DND-41 (cell line): ENCODE measurements at regions not wholly inside any gene's neighbourhood (a gene's known extent, or its start where the extent isn't known, plus 50 kb on each side); places are given as distances from the start of the nearest gene placed in this dataset.
A peak's percentile ranks its signal among the peaks of the same experiment; 100 is the strongest.

Experiments
- ATAC-seq: fragments of 200-7000 bp; cut with Tn5 transposase; 3 replicates; pipeline ENCODE4 v1.9.1; 2021; ENCODE audit warnings: low read depth; ENCODE audit not compliant: insufficient read depth
- DNase-seq: peaks from one replicate; pipeline ENCODE4 v3.0.0-alpha.2; 2020
- H2AFZ ChIP-seq: 2 replicates; pipeline ENCODE4 v1.6.0; 2012; ENCODE audit warnings: low read depth, low read length
- H3K27ac ChIP-seq: 2 replicates; pipeline ENCODE4 v1.5.1; 2012; ENCODE audit warnings: low read length, inconsistent platforms
- H3K27me3 ChIP-seq: fragments of 200-600 bp; sonication (generic); 2 replicates; pipeline ENCODE4 v1.6.0; 2012; ENCODE audit warnings: low read length, mild to moderate bottlenecking, inconsistent platforms; ENCODE audit not compliant: insufficient read depth, poor library complexity
- H3K36me3 ChIP-seq: 2 replicates; pipeline ENCODE4 v1.5.1; 2012; ENCODE audit warnings: low read length, inconsistent platforms; ENCODE audit not compliant: insufficient read depth
- H3K4me1 ChIP-seq: 2 replicates; pipeline ENCODE4 v1.5.1; 2012; ENCODE audit warnings: mild to moderate bottlenecking, low read length; ENCODE audit not compliant: insufficient read depth
- H3K4me2 ChIP-seq: 2 replicates; pipeline ENCODE4 v1.6.0; 2012; ENCODE audit warnings: mild to moderate bottlenecking, moderate library complexity, low read length, inconsistent platforms; ENCODE audit not compliant: insufficient read depth
- H3K4me3 ChIP-seq, 2 experiments: fragments of 200-600 bp in 1 of 2; shearing (Covaris generic) in 1 of 2; 2 replicates each; pipeline ENCODE4 v1.5.1; 2012 to 2016; ENCODE audit warnings: inconsistent platforms in 2 of 2, low read length in 2 of 2, mild to moderate bottlenecking in 2 of 2, low read depth in 1 of 2, moderate library complexity in 1 of 2
- H3K79me2 ChIP-seq: 2 replicates; pipeline ENCODE4 v1.6.0; 2012; ENCODE audit warnings: low read length, inconsistent platforms; ENCODE audit not compliant: insufficient read depth
- H3K9ac ChIP-seq: 2 replicates; pipeline ENCODE4 v1.6.0; 2012; ENCODE audit warnings: low read depth, mild to moderate bottlenecking, inconsistent platforms, low read length, moderate library complexity
- H3K9me3 ChIP-seq: 2 replicates; pipeline ENCODE4 v1.5.1; 2012; ENCODE audit warnings: low read length, moderate library complexity, mild to moderate bottlenecking, inconsistent platforms; ENCODE audit not compliant: insufficient read depth, severe bottlenecking
- H4K20me1 ChIP-seq: 2 replicates; pipeline ENCODE4 v1.6.0; 2012; ENCODE audit warnings: low read length; ENCODE audit not compliant: insufficient read depth
- EZH2 ChIP-seq: IDR thresholded peaks from 3 replicates; pipeline ENCODE4 v1.6.1; 2012; ENCODE audit warnings: borderline replicate concordance, low read depth, mild to moderate bottlenecking, moderate library complexity, low read length, inconsistent platforms; ENCODE audit not compliant: severe bottlenecking
- TF ChIP-seq, protein P1 (sequence below): IDR thresholded peaks from 2 replicates; pipeline ENCODE4 v1.5.1; 2012; ENCODE audit warnings: borderline replicate concordance, low read length, moderate library complexity, mild to moderate bottlenecking; ENCODE audit not compliant: poor library complexity, severe bottlenecking; ENCODE audit errors: extremely low read depth

DNA sequence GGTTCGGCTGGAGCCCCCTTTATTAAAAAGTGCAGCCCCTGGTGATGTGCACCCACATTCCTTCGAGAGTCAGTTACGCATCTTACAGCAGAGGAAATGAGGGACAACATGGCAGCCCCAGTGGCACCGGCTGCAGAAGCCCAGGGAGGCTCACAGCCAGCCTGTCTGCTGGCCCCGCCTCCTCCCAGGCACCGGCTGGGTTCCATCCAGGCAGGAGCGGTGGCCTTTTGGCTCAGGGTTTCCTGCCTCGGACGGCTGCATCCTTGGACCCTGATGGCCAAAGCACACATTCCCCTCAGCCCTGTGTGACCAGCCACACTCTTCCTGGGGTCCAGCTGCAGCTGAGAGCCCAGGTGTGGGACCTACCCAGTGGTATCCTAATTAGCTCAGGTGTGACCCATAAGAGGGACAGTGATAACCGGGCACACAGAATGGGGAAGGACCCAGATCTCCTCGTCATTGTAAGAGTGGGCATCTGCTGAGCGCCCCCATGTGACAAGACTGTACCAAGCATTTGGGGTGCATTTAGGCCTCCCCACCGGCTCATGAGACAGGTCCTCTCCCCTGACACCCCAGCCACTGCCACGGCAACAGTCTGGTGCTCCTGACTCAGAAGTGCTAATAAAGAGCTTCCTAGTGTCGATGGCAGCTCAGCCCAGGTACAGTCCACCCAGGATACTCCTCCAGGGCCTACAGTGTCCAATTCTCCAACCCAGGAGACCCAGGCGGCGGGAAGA is 63.3 kb upstream of the CHST15 start:
- Histone ChIP-seq H3K9ac (no peak overlapping the region), H3K4me2 (no peak overlapping the region), H3K27ac (0 out of 2 replicates have a peak overlapping the region, but pooled peaks have one; percentile 34), H3K4me3 (no peak overlapping the region), H2AFZ (no peak overlapping the region), H3K27me3 (no peaks in the 10 kb centered on the region), H3K4me1 (peaks cover 32% of the 10 kb centered on the region), H3K9me3 (peaks cover 5% of the 10 kb centered on the region), H4K20me1 (no peaks in the 10 kb centered on the region), H3K36me3 (no peaks in the 10 kb centered on the region), H3K79me2 (no peaks in the 10 kb centered on the region)
- TF ChIP-seq EZH2, result no peak
- TF ChIP-seq, protein P1, sequence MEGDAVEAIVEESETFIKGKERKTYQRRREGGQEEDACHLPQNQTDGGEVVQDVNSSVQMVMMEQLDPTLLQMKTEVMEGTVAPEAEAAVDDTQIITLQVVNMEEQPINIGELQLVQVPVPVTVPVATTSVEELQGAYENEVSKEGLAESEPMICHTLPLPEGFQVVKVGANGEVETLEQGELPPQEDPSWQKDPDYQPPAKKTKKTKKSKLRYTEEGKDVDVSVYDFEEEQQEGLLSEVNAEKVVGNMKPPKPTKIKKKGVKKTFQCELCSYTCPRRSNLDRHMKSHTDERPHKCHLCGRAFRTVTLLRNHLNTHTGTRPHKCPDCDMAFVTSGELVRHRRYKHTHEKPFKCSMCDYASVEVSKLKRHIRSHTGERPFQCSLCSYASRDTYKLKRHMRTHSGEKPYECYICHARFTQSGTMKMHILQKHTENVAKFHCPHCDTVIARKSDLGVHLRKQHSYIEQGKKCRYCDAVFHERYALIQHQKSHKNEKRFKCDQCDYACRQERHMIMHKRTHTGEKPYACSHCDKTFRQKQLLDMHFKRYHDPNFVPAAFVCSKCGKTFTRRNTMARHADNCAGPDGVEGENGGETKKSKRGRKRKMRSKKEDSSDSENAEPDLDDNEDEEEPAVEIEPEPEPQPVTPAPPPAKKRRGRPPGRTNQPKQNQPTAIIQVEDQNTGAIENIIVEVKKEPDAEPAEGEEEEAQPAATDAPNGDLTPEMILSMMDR, result peak; percentile 28
- no peak for ATAC-seq
- DNase-seq, result no peak

DNA sequence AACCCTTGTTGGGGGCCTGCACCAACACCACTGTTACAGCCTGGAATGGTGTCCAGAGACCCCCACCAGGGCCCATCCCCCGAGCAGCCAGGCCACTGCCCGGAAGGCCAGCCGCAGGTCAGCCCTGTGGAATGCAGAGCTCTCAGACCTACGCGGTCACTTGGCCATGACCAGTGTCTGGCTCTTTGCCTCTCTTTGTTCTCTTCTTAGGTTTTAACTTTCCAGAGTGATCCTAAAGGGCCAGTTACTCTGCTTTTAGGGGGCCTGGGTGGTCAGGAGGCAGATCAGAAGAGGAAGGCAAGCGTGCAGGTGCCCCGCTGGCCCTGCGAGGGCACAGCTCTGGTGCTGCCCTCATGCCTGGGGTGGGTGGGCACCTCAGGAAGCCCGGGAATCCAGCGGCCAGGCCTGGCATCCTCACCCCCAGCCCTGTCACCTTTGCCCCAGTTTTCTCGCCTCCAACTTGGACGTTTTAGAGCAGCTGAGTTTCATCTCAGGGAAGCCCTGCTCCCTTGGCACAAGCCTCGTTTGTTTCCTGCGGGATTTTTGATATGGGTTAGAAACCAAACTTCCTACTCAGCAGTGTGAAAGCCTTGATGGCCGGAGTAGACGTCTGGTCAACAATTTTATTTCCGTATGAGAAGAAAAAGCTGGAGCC is 62.5 kb upstream of the CHST15 start:
- Histone ChIP-seq H3K4me2 (no peak overlapping the region), H2AFZ (no peak overlapping the region), H3K9ac (no peak overlapping the region), H3K27me3 (no peaks in the 10 kb centered on the region), H4K20me1 (no peaks in the 10 kb centered on the region), H3K9me3 (peaks cover 5% of the 10 kb centered on the region), H3K27ac (peak overlapping the region; percentile 56), H3K4me3 (no peak overlapping the region), H3K4me1 (peaks cover 40% of the 10 kb centered on the region), H3K79me2 (no peaks in the 10 kb centered on the region), H3K36me3 (no peaks in the 10 kb centered on the region)
- TF ChIP-seq, protein P1, result no peak
- TF ChIP-seq EZH2, result no peak
- DNase-seq, result no peak
- ATAC-seq, result no peak

DNA sequence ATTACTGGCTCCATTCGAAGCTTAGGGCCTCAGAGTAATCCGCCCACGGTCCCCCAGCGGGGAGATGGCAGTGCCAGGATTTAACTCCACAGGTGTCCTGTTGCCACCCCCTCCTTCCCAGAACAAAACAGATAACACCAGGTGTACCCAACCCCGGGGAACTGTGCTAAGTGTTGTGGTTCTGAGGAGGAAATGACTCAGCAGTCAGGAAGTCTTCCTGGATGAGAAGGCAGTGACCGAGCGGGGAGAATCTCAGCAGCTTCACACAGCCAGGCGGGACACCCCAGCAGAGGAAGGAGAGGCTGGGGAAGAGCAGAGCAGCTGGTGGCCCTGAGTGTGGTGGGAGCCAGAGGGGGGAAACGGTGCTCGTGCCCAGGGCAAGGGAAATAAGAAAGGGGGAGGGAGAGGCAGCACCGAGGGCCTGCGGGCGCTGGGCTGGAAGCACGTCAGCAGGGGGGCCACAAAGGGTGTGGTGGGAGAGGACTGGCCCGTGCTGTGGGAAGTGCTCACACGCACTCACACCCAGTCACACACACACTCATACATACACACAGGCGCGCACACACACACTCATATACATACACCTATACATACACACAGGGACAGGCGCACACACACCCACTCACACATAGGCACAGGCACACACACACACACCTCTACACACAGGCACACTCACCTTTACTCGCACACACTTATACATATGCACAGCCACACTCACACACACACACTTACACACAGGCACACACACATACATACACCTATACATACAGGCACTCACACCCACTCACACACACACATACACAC is 59.8 kb upstream of the CHST15 start:
- Histone ChIP-seq H3K4me1 (peaks cover 63% of the 10 kb centered on the region), H3K27ac (peak overlapping the region; percentile 94), H3K9ac (peak overlapping the region; percentile 50), H3K36me3 (no peaks in the 10 kb centered on the region), H3K9me3 (peaks cover 4% of the 10 kb centered on the region), H2AFZ (no peak overlapping the region), H4K20me1 (no peaks in the 10 kb centered on the region), H3K4me2 (peak overlapping the region; percentile 46), H3K4me3 (peak overlapping the region in 1 of 2 experiments; percentile 10; a peak in 1 of 4 replicates), H3K79me2 (peaks cover 2% of the 10 kb centered on the region; the same call in 1 of the 2 replicates), H3K27me3 (no peaks in the 10 kb centered on the region)
- DNase-seq, result peak; percentile 99
- no peak for TF ChIP-seq EZH2
- TF ChIP-seq, protein P1, result peak; percentile 40
- ATAC-seq, result peak; percentile 88
